ENCODE measurements at regions not wholly inside any gene's neighbourhood (a gene's known extent, or its start where the extent isn't known, plus 50 kb on each side); places are given as distances from the start of the nearest gene placed in this dataset.
"Not testable (repeated sequence)": the region's sequence is repeated elsewhere in the genome, so short reads cannot be mapped to it uniquely, and the experiment has no call there.

DNA sequence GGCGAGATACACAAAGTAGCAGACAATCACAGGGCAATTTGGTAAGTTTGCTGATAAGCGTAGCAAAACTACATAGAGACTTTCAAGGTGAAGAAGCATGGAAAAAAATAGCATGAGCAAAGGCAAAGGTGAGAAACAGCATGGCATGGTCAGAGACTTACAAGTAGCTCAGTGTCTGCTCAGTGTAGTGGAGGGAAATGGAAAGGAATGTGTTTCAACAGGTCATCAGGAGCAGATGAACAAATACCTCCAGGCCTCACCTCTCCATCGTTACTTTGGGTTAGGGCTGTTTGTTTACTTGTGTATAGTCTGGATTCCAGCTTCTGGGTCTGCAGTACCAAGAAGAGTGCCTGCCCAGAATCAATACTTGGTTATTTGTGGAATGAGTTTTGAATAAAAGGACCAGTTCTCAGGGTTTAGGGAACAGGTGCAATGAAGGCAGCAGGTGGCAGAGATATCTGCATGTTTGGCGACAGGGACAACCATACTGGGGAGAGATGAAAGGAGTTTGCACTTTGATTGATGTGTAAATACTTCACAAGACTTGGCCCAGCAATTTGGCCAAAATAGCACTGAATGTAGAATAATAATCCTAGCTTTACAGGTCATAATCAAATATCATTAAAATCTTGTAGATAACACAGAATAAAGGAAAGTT is 97.0 kb upstream of the FGGY start:
- TF ChIP-seq, protein P1, sequence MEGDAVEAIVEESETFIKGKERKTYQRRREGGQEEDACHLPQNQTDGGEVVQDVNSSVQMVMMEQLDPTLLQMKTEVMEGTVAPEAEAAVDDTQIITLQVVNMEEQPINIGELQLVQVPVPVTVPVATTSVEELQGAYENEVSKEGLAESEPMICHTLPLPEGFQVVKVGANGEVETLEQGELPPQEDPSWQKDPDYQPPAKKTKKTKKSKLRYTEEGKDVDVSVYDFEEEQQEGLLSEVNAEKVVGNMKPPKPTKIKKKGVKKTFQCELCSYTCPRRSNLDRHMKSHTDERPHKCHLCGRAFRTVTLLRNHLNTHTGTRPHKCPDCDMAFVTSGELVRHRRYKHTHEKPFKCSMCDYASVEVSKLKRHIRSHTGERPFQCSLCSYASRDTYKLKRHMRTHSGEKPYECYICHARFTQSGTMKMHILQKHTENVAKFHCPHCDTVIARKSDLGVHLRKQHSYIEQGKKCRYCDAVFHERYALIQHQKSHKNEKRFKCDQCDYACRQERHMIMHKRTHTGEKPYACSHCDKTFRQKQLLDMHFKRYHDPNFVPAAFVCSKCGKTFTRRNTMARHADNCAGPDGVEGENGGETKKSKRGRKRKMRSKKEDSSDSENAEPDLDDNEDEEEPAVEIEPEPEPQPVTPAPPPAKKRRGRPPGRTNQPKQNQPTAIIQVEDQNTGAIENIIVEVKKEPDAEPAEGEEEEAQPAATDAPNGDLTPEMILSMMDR (conservative IDR thresholded peaks at IDR 0.05; ENCODE audit: low read length) = no peak
- no peak for DNase-seq (ENCODE audit: low read depth)
- no peak overlapping the region for H3K4me3 ChIP-seq (ENCODE audit: low read length)

DNA sequence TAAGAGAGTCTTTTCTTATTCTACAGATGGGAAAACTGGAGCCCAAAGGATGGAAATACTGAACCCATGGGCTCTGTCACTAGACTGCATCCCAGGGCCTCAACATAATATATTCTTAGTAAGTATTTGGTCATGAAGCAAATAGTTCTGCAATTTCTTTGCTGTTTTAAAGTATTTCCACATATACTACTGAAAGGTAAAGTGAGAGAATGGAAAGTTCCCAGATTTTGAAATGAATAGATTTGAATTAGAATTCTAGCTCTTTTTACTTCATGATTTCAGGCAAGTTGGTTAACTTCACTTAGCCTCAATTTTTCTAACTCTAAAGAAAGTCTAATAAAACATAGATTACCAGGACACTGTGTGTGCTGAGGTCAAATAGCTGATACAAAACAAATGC is 95.6 kb upstream of the FGGY start:
- no peak for DNase-seq (ENCODE audit: low read depth)
- H3K4me3 ChIP-seq (ENCODE audit: low read length) = no peak overlapping the region
- TF ChIP-seq, protein P1 (conservative IDR thresholded peaks at IDR 0.05; ENCODE audit: low read length) = no peak

DNA sequence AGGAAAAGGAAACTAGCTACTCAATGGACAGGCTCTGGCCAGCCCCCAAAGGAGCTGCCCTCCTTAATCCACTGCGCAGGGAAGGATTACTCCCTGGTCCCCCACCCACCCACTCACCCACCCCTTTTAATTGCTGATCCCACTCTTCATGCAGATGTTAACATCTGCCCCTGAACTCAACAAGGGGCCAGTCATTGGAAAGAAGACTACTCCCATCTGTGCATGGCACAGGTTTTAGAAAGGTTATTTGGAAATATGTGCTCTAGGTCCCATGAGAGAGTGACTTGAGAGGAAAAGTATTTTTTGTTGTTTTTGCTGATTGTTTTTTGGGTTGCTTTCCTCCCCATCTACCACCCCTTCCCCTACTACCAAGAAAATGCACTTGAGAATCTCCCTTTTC is 94.4 kb upstream of the FGGY start:
- no peak overlapping the region for H3K4me3 ChIP-seq (ENCODE audit: low read length)
- TF ChIP-seq, protein P1 (conservative IDR thresholded peaks at IDR 0.05; ENCODE audit: low read length) = no peak
- DNase-seq (ENCODE audit: low read depth) = no peak

DNA sequence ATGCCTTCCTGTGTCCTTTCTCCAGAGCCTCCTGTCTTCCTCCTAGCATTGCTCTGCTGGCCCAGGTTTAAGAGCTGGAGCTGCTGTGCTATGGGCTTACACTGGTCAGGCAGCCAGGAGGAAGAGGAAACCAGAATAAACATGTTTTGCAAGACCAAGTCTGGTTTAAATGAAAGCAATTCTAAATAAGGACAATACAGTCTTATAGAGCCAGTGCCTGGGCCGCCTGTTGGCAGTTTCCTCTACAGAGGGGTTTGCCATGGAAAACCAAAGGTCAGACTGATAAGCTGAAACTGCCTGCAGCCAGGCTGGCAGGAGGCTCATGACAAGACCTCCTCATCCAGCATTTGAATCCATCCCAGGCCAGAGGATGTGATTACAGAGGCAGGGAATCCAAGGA is 92.9 kb upstream of the FGGY start:
- DNase-seq (ENCODE audit: low read depth) = peak; percentile 57
- no peak overlapping the region for H3K4me3 ChIP-seq (ENCODE audit: low read length)
- TF ChIP-seq, protein P1 (conservative IDR thresholded peaks at IDR 0.05; ENCODE audit: low read length) = no peak

DNA sequence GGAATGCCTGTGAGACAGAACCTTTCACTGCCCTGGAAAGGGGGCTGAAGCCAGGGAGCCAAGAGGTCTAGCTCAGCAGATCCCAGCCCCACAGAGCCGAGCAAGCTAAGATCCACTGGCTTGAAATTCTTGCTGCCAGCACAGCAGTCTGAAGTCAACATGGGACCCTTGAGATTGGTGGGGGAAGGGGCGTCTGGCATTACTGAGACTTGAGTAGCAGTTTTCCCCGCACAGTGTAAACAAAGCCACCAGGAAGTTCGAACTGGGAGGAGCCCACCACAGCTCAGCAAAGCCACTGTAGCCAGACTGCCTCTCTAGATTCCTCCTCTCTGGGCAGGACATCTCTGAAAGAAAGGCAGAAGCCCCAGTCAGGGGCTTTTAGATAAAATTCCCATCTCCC is 90.3 kb upstream of the FGGY start:
- not testable (repeated sequence) for H3K4me3 ChIP-seq (ENCODE audit: low read length); DNase-seq (ENCODE audit: low read depth)

DNA sequence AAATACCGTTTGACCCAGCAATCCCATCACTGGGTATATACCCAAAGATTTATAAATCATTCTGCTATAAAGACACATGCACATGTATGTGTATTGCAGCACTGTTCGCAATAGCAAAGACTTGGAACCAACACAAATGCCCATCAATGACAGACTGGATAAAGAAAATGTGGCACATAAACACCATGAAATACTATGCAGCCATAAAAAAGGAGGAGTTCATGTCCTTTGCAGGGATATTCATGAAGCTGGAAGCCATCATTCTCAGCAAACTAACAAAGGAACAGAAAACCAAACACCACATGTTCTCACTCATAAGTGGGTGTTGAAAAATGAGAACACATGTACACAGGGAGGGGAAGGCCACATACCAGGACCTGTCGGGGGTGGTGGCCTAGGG is 86.5 kb upstream of the FGGY start:
- not testable (repeated sequence) for DNase-seq (ENCODE audit: low read depth)

DNA sequence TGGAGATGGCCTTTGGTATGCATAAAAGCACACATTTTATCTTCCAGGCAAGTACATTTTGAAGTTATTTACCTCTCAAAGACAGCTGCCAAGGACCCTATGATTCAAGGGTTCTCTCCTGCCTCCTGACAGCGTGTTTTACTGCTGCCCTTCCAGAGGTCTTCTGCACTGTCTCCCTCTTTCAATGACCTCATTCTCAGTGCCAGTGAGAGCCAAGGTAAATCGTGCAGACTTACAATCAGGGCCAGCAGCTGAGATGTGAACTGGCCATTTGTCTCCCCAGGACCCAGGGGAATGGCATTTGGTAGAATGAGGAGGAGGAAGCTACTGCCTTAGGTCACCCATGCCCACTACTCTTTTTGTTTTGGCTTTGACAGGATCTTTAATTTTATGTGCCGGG is 84.2 kb upstream of the FGGY start:
- no peak for DNase-seq (ENCODE audit: low read depth)
- TF ChIP-seq, protein P1 (conservative IDR thresholded peaks at IDR 0.05; ENCODE audit: low read length) = no peak
- no peak overlapping the region for H3K4me3 ChIP-seq (ENCODE audit: low read length)

More for the DNA sequence above, 86.5 kb upstream of the FGGY start:
- not testable (repeated sequence) for H3K4me3 ChIP-seq (ENCODE audit: low read length)

GRCh38 chr1:59214248-59215208 is 82.4 kb upstream of the FGGY start:
- TF ChIP-seq, protein P1 (conservative IDR thresholded peaks at IDR 0.05; ENCODE audit: low read length) = no peak
- peak; percentile 23 for DNase-seq (ENCODE audit: low read depth)
- H3K4me3 ChIP-seq (ENCODE audit: low read length) = no peak overlapping the region

Data from AG10803 (cell line).